Renal cortical epithelial cell (primary cell): ENCODE measurements at regions not wholly inside any gene's neighbourhood (a gene's known extent, or its start where the extent isn't known, plus 50 kb on each side); places are given as distances from the start of the nearest gene placed in this dataset.

Experiments used
- DNase-seq: peaks from one replicate; pipeline ENCODE4 v3.0.0-alpha.2; 2011; ENCODE audit warnings: low read depth

GRCh38 chr13:84446972-84447639, 564.8 kb upstream of the SLITRK1 start:
- DNase-seq: no peak

DNA sequence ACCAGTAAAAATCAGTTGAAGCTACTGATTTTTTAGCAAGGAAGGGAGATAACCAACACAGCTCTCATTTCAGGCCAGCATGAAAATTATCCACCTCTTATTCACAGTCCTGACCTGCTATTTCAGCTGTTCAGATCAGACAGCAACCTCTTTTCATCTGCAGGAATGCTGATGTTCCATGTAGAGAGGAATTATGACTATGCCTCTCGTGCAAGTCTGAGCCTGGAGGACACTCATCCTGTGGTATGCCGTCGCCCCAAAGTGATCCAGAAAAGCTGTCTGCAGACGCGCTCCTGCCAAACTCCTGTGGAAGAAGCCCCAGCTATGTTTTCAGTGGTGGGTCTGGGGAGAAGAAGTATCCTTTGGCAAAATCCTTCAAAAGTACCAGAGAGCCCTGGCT, 563.5 kb upstream of the SLITRK1 start:
- DNase-seq: no peak

DNA sequence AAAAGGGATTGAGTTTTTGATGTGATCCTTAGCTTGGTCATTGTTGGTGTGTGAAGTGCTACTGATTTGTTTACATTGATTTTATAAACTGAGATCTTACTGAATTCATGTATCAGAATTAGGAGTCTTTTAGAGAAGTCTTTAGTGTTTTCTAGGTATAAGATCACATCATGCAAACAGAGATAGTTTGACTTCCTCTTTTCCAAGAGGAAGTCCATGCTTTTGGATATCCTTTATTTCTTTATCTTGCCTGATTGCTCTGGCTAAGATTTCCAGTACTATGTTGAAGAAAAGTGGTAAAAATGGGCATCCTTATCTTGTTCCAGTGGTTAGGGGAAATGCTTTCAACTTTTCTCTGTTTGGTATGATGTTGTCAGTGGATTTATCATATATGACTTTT, 561.2 kb upstream of the SLITRK1 start:
- no peak for DNase-seq

- peak; percentile 42 for DNase-seq
Observed at GRCh38 chr13:84439108-84439507, 556.8 kb upstream of the SLITRK1 start.

DNA sequence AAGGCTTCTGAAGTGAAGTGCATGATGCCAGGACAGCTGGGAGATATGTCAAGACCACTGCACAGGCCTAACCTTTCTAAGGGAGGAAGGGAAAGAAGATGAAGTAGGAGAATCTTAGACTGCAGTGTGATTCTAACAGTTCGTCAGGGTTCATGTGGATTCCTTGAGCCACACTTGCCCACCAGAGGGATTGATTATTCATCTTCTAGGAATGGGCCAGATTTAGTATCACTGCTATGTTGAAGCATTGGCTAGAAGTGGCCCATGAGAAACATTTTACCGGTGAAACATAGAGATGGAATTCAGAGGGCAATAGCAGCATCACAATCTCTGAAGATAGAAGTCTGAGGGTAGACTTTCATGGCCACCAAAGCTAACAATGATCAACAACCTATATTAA, 550.8 kb upstream of the SLITRK1 start:
- peak; percentile 6 for DNase-seq

DNA sequence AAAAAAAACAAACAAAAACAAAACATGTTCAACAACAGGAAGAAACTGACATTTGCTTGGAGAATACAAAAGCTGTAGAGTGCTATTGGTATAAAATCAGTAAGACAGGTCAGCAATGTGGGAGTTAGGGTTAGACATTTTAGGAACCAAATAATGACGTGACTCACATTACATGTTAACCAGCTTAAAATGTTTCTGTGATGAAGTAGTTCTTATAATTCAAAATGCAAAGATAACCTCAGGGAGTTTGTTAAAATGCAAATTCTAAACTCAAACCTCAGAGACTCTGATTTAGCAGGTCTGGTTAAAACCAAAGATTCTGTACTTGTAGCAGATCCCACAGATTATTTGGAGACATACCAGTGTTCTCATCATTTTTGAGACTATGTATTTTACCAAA, 549.4 kb upstream of the SLITRK1 start:
- no peak for DNase-seq

DNA sequence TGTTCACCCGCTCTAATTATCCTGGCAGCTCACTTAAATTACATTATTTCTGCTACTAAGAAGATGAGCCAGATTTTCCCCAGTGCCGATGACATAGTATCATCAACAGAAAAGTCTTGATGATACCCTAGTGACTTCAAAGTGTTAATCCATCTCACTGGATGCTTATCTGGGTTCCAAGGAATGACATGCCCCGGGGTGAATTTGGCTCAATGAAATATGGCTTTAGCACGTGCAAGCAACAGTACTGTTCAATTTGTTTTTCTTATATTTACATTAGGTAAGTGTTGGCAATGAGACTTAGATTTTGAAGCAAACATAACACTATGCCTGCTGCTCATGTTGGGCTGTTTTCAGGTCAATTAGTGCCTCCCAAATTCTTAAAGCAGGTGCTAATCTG, 548.2 kb upstream of the SLITRK1 start:
- no peak for DNase-seq

DNA sequence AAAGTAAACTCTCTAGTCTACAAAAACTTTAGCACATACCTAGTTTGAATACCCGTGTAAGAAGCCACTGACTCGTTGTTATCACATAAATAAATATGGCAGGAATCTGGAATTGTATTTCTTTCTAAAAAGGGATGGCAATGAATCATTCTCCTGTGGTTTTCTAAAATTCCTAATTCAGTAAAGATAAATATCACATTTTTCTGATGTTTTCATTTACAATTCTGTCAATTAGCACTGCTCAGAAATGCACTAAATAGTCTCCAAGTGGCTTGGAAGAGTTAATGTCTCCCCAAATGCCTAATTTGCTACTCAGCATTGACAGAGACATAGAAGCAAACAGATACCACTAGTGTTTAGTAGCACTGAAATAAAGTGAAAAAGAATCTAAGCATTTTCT, 547.7 kb upstream of the SLITRK1 start:
- no peak for DNase-seq

- no peak for DNase-seq
Observed at GRCh38 chr13:84418041-84418440, 535.8 kb upstream of the SLITRK1 start.

DNA sequence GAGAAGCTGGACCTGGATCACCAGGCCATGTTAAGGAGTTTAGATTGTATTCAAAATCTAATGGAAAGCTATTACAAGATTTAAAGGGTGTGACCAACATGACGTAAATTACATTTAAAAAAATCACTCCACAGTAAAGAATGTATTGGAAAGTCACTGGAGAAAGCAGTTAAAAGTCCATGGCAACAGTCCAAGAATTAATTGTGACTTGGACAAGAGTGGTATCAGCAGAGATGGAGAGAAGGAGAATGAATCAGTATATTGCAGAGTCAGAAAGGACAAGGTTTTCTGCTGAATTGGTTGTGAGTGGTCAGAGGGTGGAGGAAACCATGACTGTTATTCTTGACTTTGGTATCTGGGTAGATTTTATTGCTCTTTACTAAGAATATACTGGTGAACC, 535.1 kb upstream of the SLITRK1 start:
- no peak for DNase-seq

GRCh38 chr13:84413016-84413415, 530.7 kb upstream of the SLITRK1 start:
- DNase-seq: no peak

DNA sequence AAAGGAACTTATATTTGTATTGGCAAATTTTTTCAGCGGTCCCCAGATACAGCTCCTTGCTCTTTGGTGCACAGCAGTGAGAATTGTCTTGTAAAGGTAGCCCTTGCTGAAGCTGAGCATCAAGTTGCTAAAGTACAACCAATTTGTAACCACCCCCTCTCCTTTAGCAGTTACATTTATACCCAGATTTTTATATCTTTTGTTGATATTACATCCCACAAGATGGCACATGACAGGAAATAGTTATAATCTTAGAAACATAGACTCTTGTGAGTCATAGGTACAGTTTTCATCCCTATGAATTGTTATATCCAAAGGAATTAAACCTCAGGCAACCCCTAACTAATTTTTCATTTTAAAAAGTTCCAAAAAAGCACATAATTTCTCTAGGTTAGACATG, 523.0 kb upstream of the SLITRK1 start:
- DNase-seq: no peak

DNA sequence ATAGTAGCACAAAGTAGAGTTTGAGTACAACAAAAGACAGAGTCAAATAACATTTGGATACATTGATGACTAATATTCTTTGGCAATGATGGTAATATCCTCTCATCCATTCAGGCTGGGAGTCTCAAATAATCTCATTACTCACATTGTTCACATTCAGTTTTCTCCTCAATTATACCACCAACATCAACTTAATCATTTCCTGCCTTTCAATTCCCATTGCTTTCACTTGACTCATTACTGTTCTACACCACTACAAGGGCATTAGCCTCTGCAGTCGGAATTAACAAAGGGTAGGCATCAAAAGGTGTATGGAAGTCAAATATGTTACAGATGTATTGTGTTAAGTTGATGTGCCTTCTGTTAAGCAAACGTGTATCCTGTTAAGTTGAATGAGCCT, 518.4 kb upstream of the SLITRK1 start:
- peak; percentile 95 for DNase-seq

- DNase-seq: no peak
Observed at GRCh38 chr13:84399320-84400085, 517.2 kb upstream of the SLITRK1 start.

DNA sequence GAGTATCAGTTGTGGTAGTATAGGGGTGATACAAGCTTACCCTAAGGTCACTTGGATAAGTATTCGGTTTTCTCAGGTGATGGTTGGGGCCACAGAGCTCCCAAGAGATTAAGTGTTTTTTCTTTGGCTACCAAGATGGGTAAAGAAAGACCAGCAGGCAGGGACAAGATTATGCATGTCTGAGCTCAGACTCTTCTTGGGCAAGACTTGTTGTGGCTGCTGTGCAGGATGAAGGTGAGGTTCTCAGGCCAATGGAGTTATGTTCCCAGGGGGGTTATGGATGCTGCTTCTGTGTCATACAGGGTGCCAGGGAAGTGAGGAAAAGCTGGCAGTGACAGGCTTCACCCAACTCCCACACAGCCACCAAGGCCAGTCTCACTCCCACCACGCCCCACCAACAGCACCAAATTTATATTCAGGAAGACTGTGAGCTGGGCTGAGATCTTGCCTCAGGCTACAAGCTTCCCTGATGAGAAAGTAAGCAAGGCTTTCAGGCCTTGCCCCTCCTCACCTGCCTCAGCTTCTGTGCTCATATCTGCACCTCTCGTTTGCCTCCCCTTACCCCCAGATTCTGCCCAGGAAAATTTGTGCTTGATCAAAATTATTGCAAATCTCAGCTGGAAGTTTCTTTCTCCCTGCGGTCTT, 511.8 kb upstream of the SLITRK1 start:
- DNase-seq: no peak

GRCh38 chr13:84380866-84381265, 498.6 kb upstream of the SLITRK1 start:
- DNase-seq: no peak

- no peak for DNase-seq
Observed at GRCh38 chr13:84377106-84377505, 494.8 kb upstream of the SLITRK1 start.

GRCh38 chr13:84366506-84366905, 484.2 kb upstream of the SLITRK1 start:
- peak; percentile 0 for DNase-seq

- DNase-seq: no peak
Observed at GRCh38 chr13:84362777-84363176, 480.5 kb upstream of the SLITRK1 start.

GRCh38 chr13:84360822-84361221, 478.5 kb upstream of the SLITRK1 start:
- no peak for DNase-seq

- DNase-seq: no peak
Observed at GRCh38 chr13:84358601-84359000, 476.3 kb upstream of the SLITRK1 start.

DNA sequence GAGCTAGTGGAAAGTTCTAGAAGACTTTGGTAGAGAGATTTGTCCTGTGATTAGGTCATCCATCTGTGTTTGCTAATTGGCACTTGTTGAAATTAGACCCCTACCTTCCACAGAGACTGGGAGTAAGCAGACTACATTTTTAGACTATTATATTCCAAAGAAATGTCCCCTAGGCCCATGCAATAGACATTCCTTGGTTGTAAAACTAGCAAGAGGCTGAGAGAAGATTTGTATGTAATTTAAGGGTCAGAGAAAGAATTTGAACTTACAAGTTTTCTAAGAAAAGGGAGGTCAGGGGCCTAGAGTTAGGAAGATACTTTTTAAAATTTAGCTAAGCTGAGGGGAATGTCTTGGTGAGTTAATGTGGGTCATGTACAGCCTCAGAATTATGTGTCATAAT, 470.7 kb upstream of the SLITRK1 start:
- no peak for DNase-seq

DNA sequence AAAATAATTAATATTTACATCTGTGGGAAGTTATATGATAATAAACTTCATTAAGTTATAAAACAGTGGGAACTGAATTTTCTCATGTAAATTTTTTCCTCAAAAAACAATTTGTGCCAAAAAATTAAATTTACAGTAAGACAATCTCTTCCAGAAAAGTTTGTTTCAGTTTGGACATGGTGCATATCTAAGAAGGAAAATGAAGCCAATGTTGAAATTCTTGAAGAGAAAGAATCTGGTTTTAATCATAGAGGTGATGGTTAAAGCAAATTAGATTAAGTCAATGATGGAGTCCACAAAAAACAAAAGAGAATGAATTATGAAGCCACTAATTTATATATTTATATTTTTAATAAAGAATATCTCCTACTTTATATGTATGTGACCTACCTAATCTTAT, 457.2 kb upstream of the SLITRK1 start:
- no peak for DNase-seq
